ENCODE measurements at regions not wholly inside any gene's neighbourhood (a gene's known extent, or its start where the extent isn't known, plus 50 kb on each side); places are given as distances from the start of the nearest gene placed in this dataset.
A peak's percentile ranks its signal among the peaks of the same experiment; 100 is the strongest.

DNA sequence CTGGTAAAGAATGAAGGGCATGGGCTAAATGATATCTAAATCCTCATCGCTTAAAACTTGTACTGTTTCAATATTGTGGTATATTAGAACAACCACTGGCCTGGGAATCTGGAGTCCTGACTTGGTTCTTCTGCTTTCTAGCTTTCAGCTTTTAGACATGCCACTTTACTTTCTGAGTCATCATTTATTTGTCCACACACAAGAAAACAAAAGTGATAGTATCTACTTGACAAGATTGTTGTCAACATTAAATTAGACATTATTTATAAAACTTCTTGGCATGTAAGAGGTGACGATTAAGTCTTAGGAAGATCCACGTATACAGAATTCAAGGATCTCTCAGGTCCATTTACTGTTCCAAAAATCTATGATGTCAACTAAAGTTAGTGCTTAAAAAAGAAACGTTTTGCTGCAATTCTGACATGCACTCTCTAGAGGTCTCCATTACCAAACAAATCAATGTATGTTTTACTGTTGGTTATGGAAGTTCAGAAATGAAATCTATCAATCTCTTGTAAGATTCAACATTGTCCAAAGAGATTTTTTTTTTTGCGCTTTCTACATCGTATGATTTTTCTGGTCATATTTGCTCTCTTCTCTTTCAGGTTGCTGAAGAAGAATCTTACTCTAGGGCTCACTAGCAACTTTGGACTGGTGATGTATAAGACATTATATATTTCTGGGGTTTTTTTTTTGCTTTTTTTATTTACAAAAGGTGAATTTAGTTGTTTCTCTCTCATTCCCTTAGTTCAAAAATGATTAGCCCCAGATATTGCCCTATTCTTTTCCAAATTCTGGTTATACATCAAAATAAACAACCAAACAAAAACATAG, 53.6 kb upstream of the DYNC1I1 start:
- in situ Hi-C loops (cut with HindIII; ENCODE audit: low sequenced_read_pairs) = no loop called here
- no peak overlapping the region for H3K4me3 ChIP-seq (ENCODE audit: low read depth, low read length)
- TF ChIP-seq, protein P1, sequence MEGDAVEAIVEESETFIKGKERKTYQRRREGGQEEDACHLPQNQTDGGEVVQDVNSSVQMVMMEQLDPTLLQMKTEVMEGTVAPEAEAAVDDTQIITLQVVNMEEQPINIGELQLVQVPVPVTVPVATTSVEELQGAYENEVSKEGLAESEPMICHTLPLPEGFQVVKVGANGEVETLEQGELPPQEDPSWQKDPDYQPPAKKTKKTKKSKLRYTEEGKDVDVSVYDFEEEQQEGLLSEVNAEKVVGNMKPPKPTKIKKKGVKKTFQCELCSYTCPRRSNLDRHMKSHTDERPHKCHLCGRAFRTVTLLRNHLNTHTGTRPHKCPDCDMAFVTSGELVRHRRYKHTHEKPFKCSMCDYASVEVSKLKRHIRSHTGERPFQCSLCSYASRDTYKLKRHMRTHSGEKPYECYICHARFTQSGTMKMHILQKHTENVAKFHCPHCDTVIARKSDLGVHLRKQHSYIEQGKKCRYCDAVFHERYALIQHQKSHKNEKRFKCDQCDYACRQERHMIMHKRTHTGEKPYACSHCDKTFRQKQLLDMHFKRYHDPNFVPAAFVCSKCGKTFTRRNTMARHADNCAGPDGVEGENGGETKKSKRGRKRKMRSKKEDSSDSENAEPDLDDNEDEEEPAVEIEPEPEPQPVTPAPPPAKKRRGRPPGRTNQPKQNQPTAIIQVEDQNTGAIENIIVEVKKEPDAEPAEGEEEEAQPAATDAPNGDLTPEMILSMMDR (IDR thresholded peaks at IDR 0.05; ENCODE audit: low read depth, low read length, missing control alignments) = peak; percentile 37
- DNase-seq (ENCODE audit: low read depth) = no peak

DNA sequence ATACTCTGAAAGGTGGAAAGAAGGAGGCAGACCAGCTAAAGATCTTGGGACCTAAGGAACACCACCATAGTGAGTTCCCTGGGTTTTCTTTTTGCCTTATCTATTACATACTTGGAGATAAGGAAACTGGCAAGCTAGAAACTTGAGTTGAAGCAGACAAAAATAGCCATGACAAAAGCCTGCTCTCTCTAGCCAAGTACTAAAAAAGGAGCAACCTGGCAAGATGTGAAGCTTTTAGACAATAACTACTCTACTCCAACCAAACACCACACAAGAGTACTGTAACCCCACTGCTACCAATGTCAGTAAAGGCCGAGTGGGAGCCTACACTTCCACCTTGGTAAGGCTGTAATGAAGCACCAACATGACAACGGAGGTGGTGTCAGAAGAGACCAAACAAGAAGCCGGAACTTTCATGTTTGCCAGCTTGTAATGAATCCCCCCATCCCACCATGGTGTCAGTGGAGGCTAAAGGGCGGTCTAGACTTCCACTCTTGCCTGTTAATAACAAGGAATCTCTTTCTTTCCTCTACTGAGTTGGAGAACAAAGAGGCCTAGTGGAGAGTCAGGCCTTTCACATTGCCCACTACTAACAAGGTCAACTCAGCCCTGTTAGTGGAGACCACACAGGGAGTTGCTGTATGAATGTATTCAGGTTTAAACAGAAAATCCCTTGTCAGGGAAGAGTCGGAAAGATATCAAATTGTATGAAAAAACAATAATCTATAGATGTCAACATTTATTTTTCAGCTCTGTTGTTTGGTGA, 55.8 kb upstream of the DYNC1I1 start:
- TF ChIP-seq, protein P1 (IDR thresholded peaks at IDR 0.05; ENCODE audit: low read depth, low read length, missing control alignments) = no peak
- H3K4me3 ChIP-seq (ENCODE audit: low read depth, low read length) = no peak overlapping the region
- in situ Hi-C loops (cut with HindIII; ENCODE audit: low sequenced_read_pairs) = no loop called here
- DNase-seq (ENCODE audit: low read depth) = no peak

DNA sequence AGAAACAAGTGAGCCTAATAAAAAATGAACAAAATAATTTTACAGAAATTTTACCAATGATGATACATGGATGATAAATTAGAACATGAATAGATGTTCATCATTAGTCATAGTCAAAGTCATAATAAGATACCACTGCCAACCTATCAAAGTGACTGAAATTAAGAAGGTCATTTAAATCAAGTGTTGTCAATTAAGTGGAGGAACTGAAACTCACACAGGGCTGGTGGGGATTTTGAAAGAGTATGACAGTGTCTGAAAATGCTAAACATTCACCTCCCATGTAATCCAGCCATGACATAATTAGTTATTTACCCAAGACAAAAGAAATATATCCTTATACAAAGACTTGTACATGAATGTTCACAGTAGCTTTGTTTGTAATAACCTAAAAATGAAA, 57.1 kb upstream of the DYNC1I1 start:
- TF ChIP-seq, protein P1 (IDR thresholded peaks at IDR 0.05; ENCODE audit: low read depth, low read length, missing control alignments) = no peak
- in situ Hi-C loops (cut with HindIII; ENCODE audit: low sequenced_read_pairs) = no loop called here
- no peak overlapping the region for H3K4me3 ChIP-seq (ENCODE audit: low read depth, low read length)
- no peak for DNase-seq (ENCODE audit: low read depth)

DNA sequence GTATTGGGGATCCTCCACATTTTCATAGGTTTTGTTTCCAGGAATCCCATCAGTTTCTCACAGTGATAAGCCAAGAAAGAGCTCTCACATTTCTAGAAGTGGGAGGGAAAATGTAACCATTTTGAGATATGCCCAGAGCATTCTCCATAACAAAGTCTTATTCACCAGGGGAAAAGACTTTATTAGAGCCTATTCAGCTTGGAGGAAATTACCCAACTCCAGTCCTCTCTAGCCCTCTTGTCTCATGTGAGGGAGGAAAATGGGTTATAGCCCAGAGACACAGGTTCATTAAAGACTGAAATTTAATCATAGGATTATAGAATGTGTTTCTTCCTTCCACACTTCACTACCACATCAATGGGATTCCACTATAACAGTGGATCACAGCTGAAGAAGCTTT, 61.6 kb upstream of the DYNC1I1 start:
- TF ChIP-seq, protein P1 (IDR thresholded peaks at IDR 0.05; ENCODE audit: low read depth, low read length, missing control alignments) = no peak
- DNase-seq (ENCODE audit: low read depth) = no peak
- H3K4me3 ChIP-seq (ENCODE audit: low read depth, low read length) = no peak overlapping the region
- in situ Hi-C loops (cut with HindIII; ENCODE audit: low sequenced_read_pairs) = no loop called here

DNA sequence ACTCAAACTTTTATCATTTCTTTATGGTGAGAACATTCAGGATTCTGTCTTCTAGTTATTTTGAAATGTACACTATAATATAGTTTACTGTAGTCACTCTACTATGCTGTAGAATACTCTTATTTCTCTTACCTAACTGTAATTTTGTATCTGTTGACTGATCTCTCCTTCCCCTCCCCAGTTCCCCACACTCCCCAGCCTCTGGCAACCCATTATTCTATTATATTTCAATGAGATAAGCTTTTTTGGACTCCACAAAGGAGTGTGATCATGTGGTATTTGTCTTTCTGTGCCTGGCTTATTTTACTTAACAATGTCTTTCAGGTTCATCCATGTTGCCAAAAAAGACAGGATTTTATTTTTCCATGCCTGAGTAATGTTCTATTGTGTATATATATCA, 71.4 kb upstream of the DYNC1I1 start:
- TF ChIP-seq, protein P1 (IDR thresholded peaks at IDR 0.05; ENCODE audit: low read depth, low read length, missing control alignments) = no peak
- in situ Hi-C loops (cut with HindIII; ENCODE audit: low sequenced_read_pairs) = no loop called here
- DNase-seq (ENCODE audit: low read depth) = no peak

DNA sequence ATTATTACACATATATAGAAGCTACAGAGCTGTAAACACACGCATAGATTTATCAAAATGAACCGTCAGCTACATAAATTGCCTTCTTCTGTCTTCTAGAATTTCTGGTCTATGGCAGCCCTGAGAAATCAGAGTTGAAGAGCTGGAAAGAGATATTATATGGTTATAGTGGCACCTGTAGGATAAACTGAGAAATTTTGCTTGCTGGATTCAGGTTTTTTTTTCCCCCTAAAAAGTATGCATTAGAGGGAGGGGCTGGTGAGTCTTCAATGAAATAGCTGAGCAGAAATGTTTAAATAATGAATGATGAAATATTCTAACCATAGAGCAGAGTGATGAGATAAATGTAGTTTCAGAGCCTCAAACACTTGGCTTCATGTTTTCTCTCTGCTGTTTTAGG, 78.0 kb upstream of the DYNC1I1 start:
- in situ Hi-C loops (cut with HindIII; ENCODE audit: low sequenced_read_pairs) = loop anchor here (25.0 kb wide), 2 partner anchors 1257 to 1407 kb away; no protein-coding TSS in a partner anchor
- H3K4me3 ChIP-seq (ENCODE audit: low read depth, low read length) = no peak overlapping the region
- TF ChIP-seq, protein P1 (IDR thresholded peaks at IDR 0.05; ENCODE audit: low read depth, low read length, missing control alignments) = no peak

More for the DNA sequence above, 71.4 kb upstream of the DYNC1I1 start:
- no peak overlapping the region for H3K4me3 ChIP-seq (ENCODE audit: low read depth, low read length)

More for the DNA sequence above, 78.0 kb upstream of the DYNC1I1 start:
- no peak for DNase-seq (ENCODE audit: low read depth)
